GM12872 (cell line): ENCODE measurements at regions not wholly inside any gene's neighbourhood (a gene's known extent, or its start where the extent isn't known, plus 50 kb on each side); places are given as distances from the start of the nearest gene placed in this dataset.

Experiments
- CTCF ChIP-seq: IDR thresholded peaks from 3 replicates; pipeline ENCODE4 v1.5.1; 2011; ENCODE audit warnings: low read depth, mild to moderate bottlenecking, low read length, moderate library complexity; ENCODE audit not compliant: insufficient read depth

GRCh38 chr11:120011836-120012235 is 126.1 kb downstream of the TRIM29 start:
- TF ChIP-seq CTCF: no peak

DNA sequence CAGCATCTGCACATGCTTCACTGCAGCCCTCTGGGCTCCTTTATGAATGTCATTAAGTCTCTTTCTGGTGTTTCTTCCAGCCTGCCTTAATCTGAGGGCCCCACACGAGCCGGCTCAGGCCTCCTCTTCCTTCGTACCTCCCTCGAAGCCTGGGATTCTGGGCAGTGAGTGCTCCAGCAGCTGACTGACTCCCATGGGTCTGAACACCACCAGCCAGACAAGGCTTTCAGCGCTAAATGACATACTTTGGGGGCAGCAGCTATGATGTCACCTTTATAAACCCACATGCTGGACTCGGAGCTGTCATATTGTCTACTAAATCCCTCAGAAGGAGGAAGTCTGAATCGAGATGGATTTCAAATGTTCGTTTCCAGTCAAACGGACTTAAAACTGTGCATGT is 127.1 kb downstream of the TRIM29 start:
- no peak for TF ChIP-seq CTCF

GRCh38 chr11:120009938-120010337 is 128.0 kb downstream of the TRIM29 start:
- TF ChIP-seq CTCF: no peak

DNA sequence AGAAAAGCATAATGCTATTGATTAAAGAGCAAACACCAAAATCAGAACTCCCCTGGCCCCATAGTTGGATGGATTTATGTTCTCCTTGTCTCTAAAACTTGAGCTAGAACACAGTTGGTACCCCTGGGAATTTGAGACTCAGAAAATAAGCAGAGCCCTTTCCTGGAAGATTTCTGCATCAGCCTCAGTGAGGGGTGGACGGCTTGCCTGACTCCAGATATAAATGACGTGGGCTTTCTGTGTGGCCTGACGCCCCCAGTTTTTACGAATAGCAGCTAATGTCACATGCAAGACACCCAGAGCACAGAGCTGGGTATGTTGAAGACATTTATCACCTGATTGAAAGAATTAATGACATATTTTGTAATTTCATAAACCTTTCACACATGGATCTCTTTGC is 130.8 kb downstream of the TRIM29 start:
- no peak for TF ChIP-seq CTCF

DNA sequence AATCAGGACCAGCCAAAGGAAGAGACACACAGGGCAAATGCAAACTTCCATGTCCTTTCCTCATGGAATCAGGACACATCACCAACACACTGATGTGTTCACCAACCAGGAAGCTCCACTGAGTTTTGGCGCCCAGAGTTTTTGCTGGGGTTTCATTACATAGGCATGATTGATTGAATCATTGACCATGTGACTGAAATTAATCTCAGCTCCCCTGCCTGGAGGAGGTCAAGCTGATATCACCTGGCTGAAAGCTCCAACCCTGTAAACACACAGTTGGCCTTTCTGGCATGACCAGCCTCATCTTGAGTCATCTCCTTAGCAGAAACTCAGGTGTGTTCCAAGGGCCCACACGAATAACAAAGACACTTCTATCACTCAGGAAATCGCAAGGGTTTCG is 133.2 kb downstream of the TRIM29 start:
- TF ChIP-seq CTCF: no peak

- no peak for TF ChIP-seq CTCF
Measured at GRCh38 chr11:120001178-120002090, 136.5 kb downstream of the TRIM29 start.

GRCh38 chr11:119999220-119999619 is 138.7 kb downstream of the TRIM29 start:
- TF ChIP-seq CTCF: peak; percentile 36; the same call in 2 of the 3 replicates
